HG02852 (cell line): ENCODE measurements at regions not wholly inside any gene's neighbourhood (a gene's known extent, or its start where the extent isn't known, plus 50 kb on each side); places are given as distances from the start of the nearest gene placed in this dataset.
A peak's percentile ranks its signal among the peaks of the same experiment; 100 is the strongest.

Experiments used
- ATAC-seq: cut with Tn5 transposase; IDR thresholded peaks from one replicate; pipeline ENCODE4 v1.9.1; 2021; ENCODE audit warnings: mild to moderate bottlenecking, moderate library complexity; ENCODE audit not compliant: unreplicated experiment

GRCh38 chr3:99016452-99016851 lies 115.0 kb upstream of the DCBLD2 start:
- ATAC-seq, result no peak

GRCh38 chr3:99013777-99014315 lies 112.4 kb upstream of the DCBLD2 start:
- no peak for ATAC-seq

- no peak for ATAC-seq
Measured at GRCh38 chr3:99013077-99013476, 111.6 kb upstream of the DCBLD2 start.

- ATAC-seq, result peak; percentile 91
Measured at GRCh38 chr3:99012051-99012450, 110.6 kb upstream of the DCBLD2 start.

- no peak for ATAC-seq
Measured at GRCh38 chr3:99009851-99010250, 108.4 kb upstream of the DCBLD2 start.

- no peak for ATAC-seq
Measured at GRCh38 chr3:99006686-99007085, 105.2 kb upstream of the DCBLD2 start.

- ATAC-seq, result no peak
Measured at GRCh38 chr3:98999675-99000074, 98.2 kb upstream of the DCBLD2 start.

- ATAC-seq, result no peak
Measured at GRCh38 chr3:98994128-98994762, 92.8 kb upstream of the DCBLD2 start.

- no peak for ATAC-seq
Measured at GRCh38 chr3:98991393-98991792, 89.9 kb upstream of the DCBLD2 start.

- ATAC-seq, result no peak
Measured at GRCh38 chr3:98990657-98991056, 89.2 kb upstream of the DCBLD2 start.

- ATAC-seq, result no peak
Measured at GRCh38 chr3:98986073-98986472, 84.6 kb upstream of the DCBLD2 start.

GRCh38 chr3:98985431-98985830 lies 83.9 kb upstream of the DCBLD2 start:
- ATAC-seq, result no peak

GRCh38 chr3:98984024-98984423 lies 82.5 kb upstream of the DCBLD2 start:
- ATAC-seq, result no peak

GRCh38 chr3:98982351-98982750 lies 80.9 kb upstream of the DCBLD2 start:
- ATAC-seq, result no peak

- ATAC-seq, result peak; percentile 97
Measured at GRCh38 chr3:98980915-98981596, 79.6 kb upstream of the DCBLD2 start.

- ATAC-seq, result no peak
Measured at GRCh38 chr3:98979296-98979695, 77.8 kb upstream of the DCBLD2 start.

- ATAC-seq, result no peak
Measured at GRCh38 chr3:98978068-98978811, 76.7 kb upstream of the DCBLD2 start.

GRCh38 chr3:98977520-98977919 lies 76.0 kb upstream of the DCBLD2 start:
- no peak for ATAC-seq

GRCh38 chr3:98974442-98974841 lies 72.9 kb upstream of the DCBLD2 start:
- no peak for ATAC-seq

- no peak for ATAC-seq
Measured at GRCh38 chr3:98972720-98973119, 71.2 kb upstream of the DCBLD2 start.

GRCh38 chr3:98972155-98972554 lies 70.7 kb upstream of the DCBLD2 start:
- ATAC-seq, result no peak

GRCh38 chr3:98971169-98971681 lies 69.7 kb upstream of the DCBLD2 start:
- no peak for ATAC-seq
